ENCODE measurements at regions not wholly inside any gene's neighbourhood (a gene's known extent, or its start where the extent isn't known, plus 50 kb on each side); places are given as distances from the start of the nearest gene placed in this dataset.
"Not testable (repeated sequence)": the region's sequence is repeated elsewhere in the genome, so short reads cannot be mapped to it uniquely, and the experiment has no call there.

DNA sequence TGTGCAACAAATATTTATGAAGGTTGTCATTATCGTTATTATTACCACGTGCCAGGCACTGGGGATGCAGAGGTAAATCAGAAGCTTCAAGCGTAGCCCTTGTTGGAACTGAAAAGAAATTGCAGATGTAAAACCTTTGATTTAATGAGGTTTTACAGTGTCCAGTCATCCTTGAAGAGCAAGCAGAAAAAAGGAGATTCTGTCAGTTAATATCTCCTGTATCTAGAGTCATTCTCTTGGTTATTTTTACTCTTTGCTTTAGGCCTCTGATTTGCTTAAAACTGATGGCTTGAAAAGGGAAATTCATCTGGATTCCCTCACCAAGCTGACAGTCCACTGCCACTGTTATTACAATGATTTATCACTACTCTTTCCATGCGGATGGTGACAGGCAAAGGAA is 179.3 kb downstream of the GALC start:
- DNase-seq: no peak

DNA sequence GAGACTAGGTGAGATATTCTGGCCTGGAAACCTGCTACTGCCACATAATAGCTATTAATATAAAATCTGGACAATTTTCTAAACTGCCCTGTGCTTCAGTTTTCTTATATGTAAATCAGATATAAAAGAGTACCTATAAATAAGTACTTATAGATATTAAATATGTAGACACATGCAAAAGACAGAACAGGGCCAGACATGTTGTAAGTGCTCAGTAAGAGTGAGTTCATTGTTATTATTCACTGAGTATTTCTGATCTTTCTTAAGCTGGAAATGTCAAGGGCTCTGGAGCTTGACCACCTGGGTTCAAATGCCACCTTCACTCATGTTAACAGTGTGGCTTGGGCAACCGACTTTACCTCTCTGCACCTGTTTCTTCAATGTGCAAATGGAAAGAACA is 179.8 kb downstream of the GALC start:
- no peak for DNase-seq

DNA sequence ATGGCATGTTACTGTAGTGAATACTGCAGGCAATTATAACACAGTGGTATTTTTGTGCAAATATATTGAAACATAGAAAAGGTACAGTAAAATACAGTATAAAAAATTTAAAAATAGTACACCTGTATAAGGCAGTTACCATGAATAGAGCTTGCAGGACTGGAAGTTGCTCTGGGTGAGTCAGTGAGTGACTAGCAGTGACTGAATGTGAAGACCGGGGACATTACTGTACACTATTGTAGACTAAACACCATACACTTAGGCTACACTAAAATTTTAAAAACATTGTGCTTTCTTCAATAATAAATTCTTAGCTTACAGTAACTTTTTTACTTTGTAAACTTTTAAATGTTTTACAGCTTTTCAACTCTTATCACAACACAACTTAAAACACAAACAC is 181.7 kb downstream of the GALC start:
- DNase-seq: no peak

GRCh38 chr14:87810711-87811110 is 182.3 kb downstream of the GALC start:
- DNase-seq: no peak

GRCh38 chr14:87809261-87809660 is 183.7 kb downstream of the GALC start:
- no peak for DNase-seq

DNA sequence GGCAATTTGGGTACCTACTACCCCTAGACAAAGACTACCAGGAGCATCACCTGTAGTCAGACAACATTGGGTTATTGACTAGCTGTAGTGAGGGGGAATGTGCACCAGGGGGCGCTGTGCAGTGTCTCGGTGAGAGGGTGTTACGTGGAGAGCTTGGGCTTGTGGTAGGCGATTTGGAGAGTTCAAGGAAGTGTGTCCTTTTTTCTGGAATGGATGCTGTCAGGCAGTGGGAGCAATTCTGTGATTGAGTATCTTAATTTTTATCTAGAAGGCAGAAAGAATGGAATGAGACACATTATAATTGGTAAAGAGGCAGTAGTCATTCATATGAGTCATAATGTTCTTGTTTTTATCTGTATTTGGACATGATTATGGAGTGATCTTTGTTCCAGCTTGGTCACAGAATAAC is 187.7 kb downstream of the GALC start:
- DNase-seq: peak in 1 of 2 donors; percentile 14

DNA sequence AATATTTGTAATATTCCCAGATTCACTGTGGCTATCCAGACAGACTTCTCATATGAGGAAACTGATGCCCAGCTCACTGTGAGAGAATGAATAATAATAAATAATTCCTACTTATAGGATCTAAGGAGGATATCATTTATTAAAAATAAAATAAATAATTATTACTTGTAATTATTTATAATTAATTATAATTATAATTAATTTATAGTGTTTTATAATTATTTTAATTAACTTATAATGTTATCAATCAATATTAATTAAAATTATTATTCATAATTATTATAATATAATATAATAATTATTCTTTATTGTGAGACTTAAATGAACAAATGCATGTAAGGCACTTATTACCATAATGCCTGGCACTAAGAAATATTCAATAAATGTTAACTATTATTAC is 192.8 kb downstream of the GALC start:
- no peak for DNase-seq

DNA sequence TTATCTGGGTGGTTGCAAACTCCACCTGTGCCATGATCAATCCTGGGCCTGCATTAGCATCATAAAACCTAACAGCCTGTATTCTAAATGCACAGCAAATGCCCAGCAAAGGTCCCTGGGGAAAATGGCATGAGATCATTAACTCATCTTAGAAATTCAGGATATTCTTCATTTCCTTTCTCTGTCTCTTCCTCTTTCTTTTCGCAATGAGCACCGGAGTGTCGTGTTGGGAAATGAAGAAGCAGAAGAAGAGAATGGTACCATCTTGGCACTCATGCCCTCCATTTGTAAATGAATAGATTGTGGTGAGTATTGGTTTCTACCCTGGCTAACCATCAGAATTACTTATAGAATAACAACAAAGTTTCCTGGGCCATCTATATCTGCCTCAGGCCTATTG is 193.6 kb downstream of the GALC start:
- DNase-seq: no peak

DNA sequence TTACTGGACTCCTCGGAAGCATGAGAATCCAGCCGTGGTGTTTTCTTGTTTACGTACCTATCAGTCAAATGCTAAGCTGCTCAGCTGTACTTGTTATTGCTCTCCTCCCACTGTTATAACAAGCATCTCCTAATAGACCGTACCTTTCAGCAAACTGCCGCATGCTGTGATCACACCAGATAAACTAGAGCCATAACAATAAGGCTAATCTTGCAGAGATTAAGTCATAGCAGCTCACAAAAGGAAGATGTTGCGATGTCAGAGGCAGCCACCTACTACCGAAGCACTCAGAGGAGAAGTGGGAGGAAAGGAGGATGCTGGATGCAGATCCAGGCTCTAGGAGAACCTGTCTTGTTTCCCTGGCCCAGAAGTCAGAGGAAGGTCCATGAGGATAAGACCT is 196.0 kb downstream of the GALC start:
- no peak for DNase-seq

- DNase-seq: no peak
Observed at GRCh38 chr14:87794561-87794960, 198.4 kb downstream of the GALC start.

DNA sequence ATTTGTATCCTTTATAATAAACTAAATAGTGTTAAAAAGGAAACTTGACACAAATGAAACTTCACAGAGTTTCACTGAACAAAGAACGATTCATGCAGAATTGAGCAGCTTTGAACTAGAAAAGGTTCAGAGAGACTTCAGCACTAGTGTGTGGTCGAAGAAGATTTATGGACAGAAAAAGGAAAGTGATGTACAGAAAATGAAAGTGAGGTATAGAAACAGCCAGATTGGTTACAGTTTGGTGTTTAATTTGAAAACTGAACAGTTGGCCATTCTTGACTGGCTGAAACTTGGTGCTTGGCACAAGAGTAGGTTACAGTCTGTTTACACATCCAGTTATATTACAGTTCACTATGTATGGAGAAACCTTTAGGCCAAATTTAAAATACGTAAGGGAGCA is 207.1 kb downstream of the GALC start:
- DNase-seq: no peak

DNA sequence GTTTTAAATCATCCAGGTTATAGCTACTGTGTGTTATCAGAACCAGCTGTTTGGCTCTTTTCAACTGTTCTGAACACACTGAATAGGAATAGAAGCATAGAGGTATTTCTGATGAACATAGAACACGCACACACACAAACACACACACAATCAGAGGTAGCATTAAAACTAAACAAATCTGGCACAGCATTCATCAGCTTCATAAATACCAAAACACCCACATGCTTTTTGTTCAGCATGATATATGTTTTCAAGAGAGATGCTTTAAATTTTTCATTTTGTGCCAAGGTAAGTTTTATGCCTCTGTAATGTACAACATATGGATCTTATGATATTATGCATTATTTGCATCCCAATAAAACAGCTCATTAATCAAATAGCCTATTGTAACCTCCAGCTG is 208.6 kb downstream of the GALC start:
- DNase-seq: no peak

DNA sequence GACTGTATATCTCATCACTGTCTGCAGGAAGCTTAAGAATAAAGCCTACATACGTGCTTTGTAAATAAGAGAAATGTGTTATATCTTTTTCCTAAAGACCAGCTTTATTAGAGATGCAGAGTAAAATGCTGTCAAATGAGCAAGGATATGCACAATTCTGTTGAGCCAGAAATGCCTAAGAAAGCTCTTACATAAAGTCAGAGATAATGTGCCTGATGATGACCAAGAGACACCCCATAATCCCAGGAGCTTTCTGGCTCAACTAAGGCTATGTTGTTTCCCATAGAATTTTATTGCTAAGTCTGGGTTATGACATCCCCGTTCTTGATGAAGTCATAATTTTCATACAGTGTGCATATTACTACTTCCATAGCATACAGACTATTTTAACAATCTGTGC is 209.9 kb downstream of the GALC start:
- no peak for DNase-seq

- no peak for DNase-seq
Observed at GRCh38 chr14:87772854-87773253, 220.1 kb downstream of the GALC start.

GRCh38 chr14:87767567-87767901 is 225.4 kb downstream of the GALC start:
- DNase-seq: no peak

DNA sequence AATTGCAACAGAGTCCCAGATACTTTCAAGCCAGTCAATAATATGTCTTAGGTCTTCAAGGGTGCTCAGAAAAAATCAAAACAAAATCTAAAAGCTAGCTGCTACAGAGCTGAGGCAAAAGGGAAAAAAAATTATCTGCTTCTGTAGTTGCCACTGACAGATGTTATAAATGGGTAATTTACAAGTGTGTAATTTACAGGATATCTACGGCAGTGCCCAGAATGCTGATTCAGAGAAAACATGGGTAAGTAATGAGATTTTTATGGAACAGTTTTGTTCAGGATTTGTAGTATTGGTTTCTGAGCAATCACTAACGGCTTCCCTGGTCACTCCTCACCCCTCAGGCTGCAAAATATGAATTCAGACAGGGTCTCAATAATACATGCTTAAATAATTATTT is 234.1 kb downstream of the GALC start:
- DNase-seq: no peak

DNA sequence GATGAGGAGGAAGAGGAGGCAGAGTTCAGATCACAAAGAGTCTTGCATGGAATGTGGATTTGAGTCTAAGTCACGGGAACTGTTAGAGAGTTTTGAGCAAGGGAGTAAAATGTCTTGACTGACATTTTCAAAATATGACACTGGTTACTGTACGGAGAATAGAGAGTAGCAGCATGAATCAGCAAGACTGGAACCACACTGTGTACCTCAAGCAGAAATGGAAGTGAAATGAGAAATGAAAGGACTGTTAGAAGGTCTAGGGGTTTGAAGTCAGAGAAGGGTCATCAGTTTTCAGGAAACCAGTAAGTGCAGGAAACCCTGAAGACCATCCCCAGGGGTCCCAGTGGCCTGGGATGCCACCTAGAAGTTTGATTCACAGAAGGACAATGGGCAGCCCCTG is 236.3 kb downstream of the GALC start:
- no peak for DNase-seq

DNA sequence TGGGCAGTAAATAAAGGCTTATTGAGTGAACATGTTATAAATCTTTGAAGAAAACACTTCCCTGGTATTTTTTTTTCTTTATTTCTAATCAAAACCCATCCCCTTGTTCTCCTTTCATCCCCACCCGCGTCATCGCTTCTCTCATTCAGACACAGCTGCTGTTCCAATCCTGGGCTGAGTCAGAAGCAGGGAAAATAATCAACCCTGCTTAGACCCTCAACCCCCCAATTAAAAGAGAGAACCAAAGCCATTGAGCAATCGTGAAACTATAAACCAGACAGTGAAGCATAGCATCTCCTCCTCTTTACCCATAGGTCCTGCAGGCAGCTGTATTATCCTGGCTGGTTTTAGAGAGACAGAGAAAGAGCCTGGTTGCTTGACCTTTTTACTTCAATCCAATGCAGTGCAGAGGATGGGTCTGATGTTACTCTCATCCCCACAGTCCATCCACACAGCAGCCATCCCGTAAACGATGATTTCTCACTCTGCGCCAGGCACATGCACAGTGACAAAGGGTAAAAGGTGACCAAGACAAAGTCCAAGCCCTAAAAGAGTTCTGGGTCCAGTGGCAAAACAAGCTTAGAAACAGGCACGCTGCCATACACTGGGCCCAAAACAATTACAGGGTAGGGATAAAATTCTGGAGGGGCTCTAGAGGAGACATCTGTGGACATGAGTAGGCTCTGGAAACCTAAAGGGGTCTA is 238.3 kb downstream of the GALC start:
- DNase-seq: no peak

GRCh38 chr14:87748558-87748957 is 244.4 kb downstream of the GALC start:
- DNase-seq: no peak

GRCh38 chr14:87745507-87746118 is 247.4 kb downstream of the GALC start:
- DNase-seq: no peak

DNA sequence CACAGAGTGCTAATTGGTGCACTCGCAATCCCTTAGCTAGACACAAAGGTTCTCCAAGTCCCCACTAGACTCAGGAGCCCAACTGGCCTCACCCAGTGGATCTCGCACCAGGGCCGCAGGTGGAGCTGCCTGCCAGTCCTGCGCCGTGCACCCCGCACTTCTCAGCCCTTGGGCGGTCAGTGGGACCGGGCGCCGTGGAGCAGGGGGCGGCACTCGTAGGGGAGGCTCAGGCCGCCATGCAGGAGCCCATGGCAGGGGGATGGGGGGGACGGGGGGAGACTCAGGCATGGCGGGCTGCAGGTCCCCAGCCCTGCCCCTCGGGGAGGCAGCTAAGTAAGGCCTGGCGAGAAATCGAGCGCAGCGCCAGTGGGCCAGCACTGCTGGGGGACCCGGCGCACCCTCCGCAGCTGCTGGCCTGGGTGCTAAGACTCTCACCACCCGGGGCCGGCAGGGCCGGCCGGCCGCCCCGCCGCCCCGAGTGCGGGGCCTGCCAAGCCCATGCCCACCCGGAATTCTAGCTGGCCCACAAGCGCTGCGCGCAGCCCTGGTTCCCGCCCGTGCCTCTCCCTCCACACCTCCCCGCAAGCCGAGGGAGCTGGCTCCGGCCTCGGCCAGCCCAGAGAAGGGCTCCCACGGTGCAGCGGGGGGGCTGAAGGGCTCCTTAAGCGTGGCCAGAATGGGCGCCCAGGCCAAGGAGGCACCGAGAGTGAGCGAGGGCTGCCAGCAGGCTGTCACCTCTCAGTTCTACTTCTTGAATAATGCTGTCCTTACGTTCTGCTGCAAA is 258.2 kb downstream of the GALC start:
- not testable (repeated sequence) for DNase-seq

GRCh38 chr14:87733115-87733514 is 259.9 kb downstream of the GALC start:
- DNase-seq: not testable (repeated sequence)

GRCh38 chr14:87732562-87732961 is 260.4 kb downstream of the GALC start:
- no peak for DNase-seq

DNA sequence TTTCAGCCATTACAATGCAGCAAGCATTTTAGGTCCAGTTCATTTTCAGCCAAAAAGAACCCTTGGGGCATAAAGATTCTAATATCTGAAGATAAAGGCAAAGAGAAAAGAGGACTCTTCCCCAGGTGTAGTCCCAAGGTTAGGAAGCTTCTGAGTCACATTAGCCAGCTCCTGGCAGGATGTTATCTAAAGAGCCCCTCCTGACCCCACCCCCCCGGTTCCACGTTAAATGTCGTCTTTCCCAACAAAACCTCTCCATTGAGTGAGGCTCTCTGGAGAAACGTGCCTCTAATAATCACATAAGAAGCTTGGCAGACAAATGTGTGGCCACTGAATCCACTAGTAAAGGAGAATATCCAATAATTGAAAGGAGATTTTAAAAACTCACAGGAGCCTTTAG is 267.7 kb downstream of the GALC start:
- no peak for DNase-seq
